Endothelial cell (in vitro differentiated cells): ENCODE measurements at regions not wholly inside any gene's neighbourhood (a gene's known extent, or its start where the extent isn't known, plus 50 kb on each side); places are given as distances from the start of the nearest gene placed in this dataset.

Source experiments
- DNase-seq: peaks from one replicate; pipeline ENCODE4 v3.0.0; 2021; ENCODE audit warnings: low spot score
- H3K27ac Mint-ChIP-seq: one replicate; pipeline ENCODE4 v1.8.0; 2021; ENCODE audit warnings: mixed read lengths, inconsistent platforms; ENCODE audit not compliant: unreplicated experiment
- H3K27me3 Mint-ChIP-seq: one replicate; pipeline ENCODE4 v1.8.0; 2021; ENCODE audit warnings: mild to moderate bottlenecking, moderate library complexity, mixed read lengths, inconsistent platforms; ENCODE audit not compliant: unreplicated experiment
- H3K36me3 Mint-ChIP-seq: one replicate; pipeline ENCODE4 v1.8.0; 2021; ENCODE audit warnings: mild to moderate bottlenecking, low read depth, mixed read lengths, inconsistent platforms; ENCODE audit not compliant: unreplicated experiment
- H3K4me1 Mint-ChIP-seq: one replicate; pipeline ENCODE4 v1.8.0; 2021; ENCODE audit warnings: mild to moderate bottlenecking, mixed read lengths, inconsistent platforms; ENCODE audit not compliant: unreplicated experiment
- H3K4me3 Mint-ChIP-seq: one replicate; pipeline ENCODE4 v1.8.0; 2021; ENCODE audit warnings: mild to moderate bottlenecking, mixed read lengths, inconsistent platforms; ENCODE audit not compliant: unreplicated experiment
- H3K9me3 Mint-ChIP-seq: one replicate; pipeline ENCODE4 v1.8.0; 2021; ENCODE audit warnings: mixed read lengths, inconsistent platforms; ENCODE audit not compliant: unreplicated experiment
- CTCF ChIP-seq: fragments of 200-600 bp; sonication (generic); IDR thresholded peaks from one replicate; pipeline ENCODE4 v1.5.0; 2021; ENCODE audit warnings: antibody characterized with exemption; ENCODE audit not compliant: unreplicated experiment

GRCh38 chr9:70466976-70467561 is 52.6 kb upstream of the KLF9 start:
- peaks cover 3% of the 10 kb centered on the region for H3K27me3 Mint-ChIP-seq
- H3K27ac Mint-ChIP-seq: no peak overlapping the region

GRCh38 chr9:70465904-70466303 is 51.4 kb upstream of the KLF9 start:
- Mint-ChIP-seq H3K4me3 (no peak overlapping the region), H3K36me3 (no peaks in the 10 kb centered on the region), H3K9me3 (no peaks in the 10 kb centered on the region), H3K4me1 (peaks cover 12% of the 10 kb centered on the region), H3K27ac (no peak overlapping the region), H3K27me3 (peaks cover 2% of the 10 kb centered on the region)
- no peak for DNase-seq
- no peak for TF ChIP-seq CTCF

More at GRCh38 chr9:70466976-70467561, 52.6 kb upstream of the KLF9 start:
- Mint-ChIP-seq H3K4me1 (peaks cover 15% of the 10 kb centered on the region), H3K4me3 (no peak overlapping the region), H3K9me3 (no peaks in the 10 kb centered on the region), H3K36me3 (no peaks in the 10 kb centered on the region)
- no peak for TF ChIP-seq CTCF
- DNase-seq: no peak

- no peak for DNase-seq
- peaks cover 7% of the 10 kb centered on the region for H3K4me1 Mint-ChIP-seq
Observed at GRCh38 chr9:70465398-70465797, 50.9 kb upstream of the KLF9 start.

More at GRCh38 chr9:70465398-70465797, 50.9 kb upstream of the KLF9 start:
- no peak for TF ChIP-seq CTCF
- no peaks in the 10 kb centered on the region for H3K36me3 Mint-ChIP-seq
- peaks cover 2% of the 10 kb centered on the region for H3K27me3 Mint-ChIP-seq
- no peak overlapping the region for H3K4me3 Mint-ChIP-seq
- H3K9me3 Mint-ChIP-seq: no peaks in the 10 kb centered on the region
- no peak overlapping the region for H3K27ac Mint-ChIP-seq
